C4-2B (cell line): ENCODE measurements at regions not wholly inside any gene's neighbourhood (a gene's known extent, or its start where the extent isn't known, plus 50 kb on each side); places are given as distances from the start of the nearest gene placed in this dataset.

Experiments
- H3K27ac ChIP-seq: fragments of 450-650 bp; 2 replicates; pipeline ENCODE4 v1.5.1; 2017
- CTCF ChIP-seq: fragments of 450-650 bp; conservative IDR thresholded peaks from 2 replicates; pipeline ENCODE4 v1.5.1; 2017; ENCODE audit warnings: mild to moderate bottlenecking
- ZFX ChIP-seq: fragments of 450-650 bp; IDR thresholded peaks from 2 replicates; pipeline ENCODE4 v1.6.1; 2017

GRCh38 chr7:110056331-110056730 is 1034.6 kb upstream of the LRRN3 start:
- TF ChIP-seq ZFX, result no peak
- no peak for TF ChIP-seq CTCF
- H3K27ac ChIP-seq, result no peak overlapping the region

- H3K27ac ChIP-seq, result no peak overlapping the region
These were observed 1032.5 kb upstream of the LRRN3 start for GRCh38 chr7:110058401-110058800.

GRCh38 chr7:110061387-110061786 is 1029.5 kb upstream of the LRRN3 start:
- TF ChIP-seq ZFX, result no peak
- TF ChIP-seq CTCF, result no peak
- no peak overlapping the region for H3K27ac ChIP-seq

More at GRCh38 chr7:110058401-110058800, 1032.5 kb upstream of the LRRN3 start:
- TF ChIP-seq CTCF (no peak), ZFX (no peak)

- no peak for TF ChIP-seq CTCF
- no peak for TF ChIP-seq ZFX
- no peak overlapping the region for H3K27ac ChIP-seq
These were observed 1025.8 kb upstream of the LRRN3 start for GRCh38 chr7:110065121-110065520.

GRCh38 chr7:110066843-110067242 is 1024.1 kb upstream of the LRRN3 start:
- no peak overlapping the region for H3K27ac ChIP-seq
- no peak for TF ChIP-seq CTCF
- TF ChIP-seq ZFX, result no peak

- H3K27ac ChIP-seq, result no peak overlapping the region
- no peak for TF ChIP-seq CTCF
- TF ChIP-seq ZFX, result no peak
These were observed 1019.7 kb upstream of the LRRN3 start for GRCh38 chr7:110071192-110071591.

- H3K27ac ChIP-seq, result no peak overlapping the region
- TF ChIP-seq CTCF (no peak), ZFX (no peak)
These were observed 1015.5 kb upstream of the LRRN3 start for GRCh38 chr7:110075450-110075849.
